ENCODE measurements at regions not wholly inside any gene's neighbourhood (a gene's known extent, or its start where the extent isn't known, plus 50 kb on each side); places are given as distances from the start of the nearest gene placed in this dataset.

GRCh38 chr12:127013197-127013596 lies 1253.8 kb upstream of the TMEM132C start:
- CTCF ChIA-PET, result no interaction called here
- POLR2A ChIA-PET, result no interaction called here
- DNase-seq, result no peak
- WGBS (ENCODE audit: insufficient coverage), result 94% methylated on average over 2 of the region's 4 CpGs
- no peaks in the 10 kb centered on the region for H3K4me1 ChIP-seq (ENCODE audit: control extremely low read depth in 1 of 4, control insufficient read depth in 4 of 4, insufficient read depth in 4 of 4, low read length in 3 of 4)
- H3K27me3 ChIP-seq (replicated peaks in 2 of 5; ENCODE audit: control insufficient read depth in 4 of 5, insufficient read depth in 5 of 5, low read length in 4 of 5), result peaks cover 0 to 2% (median 0%) of the 10 kb centered on the region in 5 experiments
- H3K9me3 ChIP-seq (ENCODE audit: control extremely low read depth in 1 of 5, control insufficient read depth in 4 of 5, insufficient read depth in 2 of 5, low read depth in 1 of 5, low read length in 4 of 5), result no peaks in the 10 kb centered on the region
- H3K4me3 ChIP-seq (ENCODE audit: control insufficient read depth in 1 of 7, extremely low read depth in 1 of 7, insufficient read depth in 4 of 7, low read depth in 2 of 7, low read length in 6 of 7), result no peak overlapping the region
- H3K36me3 ChIP-seq (ENCODE audit: control insufficient read depth in 4 of 4, insufficient read depth in 4 of 4, low read length in 3 of 4), result no peaks in the 10 kb centered on the region
- H3K27ac ChIP-seq (ENCODE audit: insufficient read depth in 1 of 2, low read depth in 1 of 2, low read length in 2 of 2, poor library complexity in 1 of 2, severe bottlenecking in 2 of 2), result no peak overlapping the region

- WGBS (ENCODE audit: insufficient coverage), result 0% methylated on average over 1 of the region's 1 CpG
- CTCF ChIA-PET, result no interaction called here
- Histone ChIP-seq H3K36me3 (ENCODE audit: control insufficient read depth in 4 of 4, insufficient read depth in 4 of 4, low read length in 3 of 4) (no peaks in the 10 kb centered on the region), H3K4me3 (ENCODE audit: control insufficient read depth in 1 of 7, extremely low read depth in 1 of 7, insufficient read depth in 4 of 7, low read depth in 2 of 7, low read length in 6 of 7) (no peak overlapping the region), H3K9me3 (ENCODE audit: control extremely low read depth in 1 of 5, control insufficient read depth in 4 of 5, insufficient read depth in 2 of 5, low read depth in 1 of 5, low read length in 4 of 5) (no peaks in the 10 kb centered on the region), H3K4me1 (ENCODE audit: control extremely low read depth in 1 of 4, control insufficient read depth in 4 of 4, insufficient read depth in 4 of 4, low read length in 3 of 4) (no peaks in the 10 kb centered on the region), H3K27ac (ENCODE audit: insufficient read depth in 1 of 2, low read depth in 1 of 2, low read length in 2 of 2, poor library complexity in 1 of 2, severe bottlenecking in 2 of 2) (no peak overlapping the region), H3K27me3 (replicated peaks in 2 of 5; ENCODE audit: control insufficient read depth in 4 of 5, insufficient read depth in 5 of 5, low read length in 4 of 5) (peaks cover 0 to 2% (median 0%) of the 10 kb centered on the region in 5 experiments)
- DNase-seq, result no peak
- POLR2A ChIA-PET, result no interaction called here
Measured at GRCh38 chr12:127014079-127014478, 1252.9 kb upstream of the TMEM132C start.

GRCh38 chr12:127024791-127025190 lies 1242.2 kb upstream of the TMEM132C start:
- POLR2A ChIA-PET, result no interaction called here

GRCh38 chr12:127025545-127025944 lies 1241.4 kb upstream of the TMEM132C start:
- no peaks in the 10 kb centered on the region for H3K9me3 ChIP-seq (ENCODE audit: control extremely low read depth in 1 of 5, control insufficient read depth in 4 of 5, insufficient read depth in 2 of 5, low read depth in 1 of 5, low read length in 4 of 5)
- no peak overlapping the region for H3K4me3 ChIP-seq (ENCODE audit: control insufficient read depth in 1 of 7, extremely low read depth in 1 of 7, insufficient read depth in 4 of 7, low read depth in 2 of 7, low read length in 6 of 7)
- no CpG with 5 or more reads among the region's 1 CpG for WGBS (ENCODE audit: insufficient coverage)
- no peak overlapping the region for H3K27ac ChIP-seq (ENCODE audit: insufficient read depth in 1 of 2, low read depth in 1 of 2, low read length in 2 of 2, poor library complexity in 1 of 2, severe bottlenecking in 2 of 2)
- POLR2A ChIA-PET, result no interaction called here
- CTCF ChIA-PET, result no interaction called here
- no peaks in the 10 kb centered on the region for H3K4me1 ChIP-seq (ENCODE audit: control extremely low read depth in 1 of 4, control insufficient read depth in 4 of 4, insufficient read depth in 4 of 4, low read length in 3 of 4)
- peaks cover 0 to 2% (median 0%) of the 10 kb centered on the region in 5 experiments for H3K27me3 ChIP-seq (replicated peaks in 2 of 5; ENCODE audit: control insufficient read depth in 4 of 5, insufficient read depth in 5 of 5, low read length in 4 of 5)
- no peaks in the 10 kb centered on the region for H3K36me3 ChIP-seq (ENCODE audit: control insufficient read depth in 4 of 4, insufficient read depth in 4 of 4, low read length in 3 of 4)
- no peak for DNase-seq

More at GRCh38 chr12:127024791-127025190, 1242.2 kb upstream of the TMEM132C start:
- WGBS (ENCODE audit: insufficient coverage), result 56% methylated on average over 1 of the region's 2 CpGs
- DNase-seq, result no peak
- CTCF ChIA-PET, result no interaction called here
- H3K9me3 ChIP-seq (ENCODE audit: control extremely low read depth in 1 of 5, control insufficient read depth in 4 of 5, insufficient read depth in 2 of 5, low read depth in 1 of 5, low read length in 4 of 5), result no peaks in the 10 kb centered on the region
- no peaks in the 10 kb centered on the region for H3K4me1 ChIP-seq (ENCODE audit: control extremely low read depth in 1 of 4, control insufficient read depth in 4 of 4, insufficient read depth in 4 of 4, low read length in 3 of 4)
- H3K27me3 ChIP-seq (replicated peaks in 2 of 5; ENCODE audit: control insufficient read depth in 4 of 5, insufficient read depth in 5 of 5, low read length in 4 of 5), result peaks cover 0 to 2% (median 0%) of the 10 kb centered on the region in 5 experiments
- no peaks in the 10 kb centered on the region for H3K36me3 ChIP-seq (ENCODE audit: control insufficient read depth in 4 of 4, insufficient read depth in 4 of 4, low read length in 3 of 4)
- H3K4me3 ChIP-seq (ENCODE audit: control insufficient read depth in 1 of 7, extremely low read depth in 1 of 7, insufficient read depth in 4 of 7, low read depth in 2 of 7, low read length in 6 of 7), result no peak overlapping the region
- no peak overlapping the region for H3K27ac ChIP-seq (ENCODE audit: insufficient read depth in 1 of 2, low read depth in 1 of 2, low read length in 2 of 2, poor library complexity in 1 of 2, severe bottlenecking in 2 of 2)

- ChIA-PET POLR2A (no interaction called here), CTCF (no interaction called here)
- no peaks in the 10 kb centered on the region for H3K36me3 ChIP-seq (ENCODE audit: control insufficient read depth in 4 of 4, insufficient read depth in 4 of 4, low read length in 3 of 4)
- H3K9me3 ChIP-seq (ENCODE audit: control extremely low read depth in 1 of 5, control insufficient read depth in 4 of 5, insufficient read depth in 2 of 5, low read depth in 1 of 5, low read length in 4 of 5), result no peaks in the 10 kb centered on the region
- WGBS (ENCODE audit: insufficient coverage), result 92% methylated on average over 4 of the region's 11 CpGs
- H3K27ac ChIP-seq (ENCODE audit: insufficient read depth in 1 of 2, low read depth in 1 of 2, low read length in 2 of 2, poor library complexity in 1 of 2, severe bottlenecking in 2 of 2), result no peak overlapping the region
- H3K4me3 ChIP-seq (ENCODE audit: control insufficient read depth in 1 of 7, extremely low read depth in 1 of 7, insufficient read depth in 4 of 7, low read depth in 2 of 7, low read length in 6 of 7), result no peak overlapping the region
- no peak for DNase-seq
- no peaks in the 10 kb centered on the region for H3K4me1 ChIP-seq (ENCODE audit: control extremely low read depth in 1 of 4, control insufficient read depth in 4 of 4, insufficient read depth in 4 of 4, low read length in 3 of 4)
- H3K27me3 ChIP-seq (replicated peaks in 2 of 5; ENCODE audit: control insufficient read depth in 4 of 5, insufficient read depth in 5 of 5, low read length in 4 of 5), result peaks cover 0 to 3% (median 0%) of the 10 kb centered on the region in 5 experiments
Measured at GRCh38 chr12:127035011-127035879, 1231.7 kb upstream of the TMEM132C start.

- Histone ChIP-seq H3K27ac (ENCODE audit: insufficient read depth in 1 of 2, low read depth in 1 of 2, low read length in 2 of 2, poor library complexity in 1 of 2, severe bottlenecking in 2 of 2) (no peak overlapping the region), H3K4me3 (ENCODE audit: control insufficient read depth in 1 of 7, extremely low read depth in 1 of 7, insufficient read depth in 4 of 7, low read depth in 2 of 7, low read length in 6 of 7) (no peak overlapping the region), H3K27me3 (replicated peaks in 2 of 5; ENCODE audit: control insufficient read depth in 4 of 5, insufficient read depth in 5 of 5, low read length in 4 of 5) (no peaks in the 10 kb centered on the region), H3K9me3 (ENCODE audit: control extremely low read depth in 1 of 5, control insufficient read depth in 4 of 5, insufficient read depth in 2 of 5, low read depth in 1 of 5, low read length in 4 of 5) (no peaks in the 10 kb centered on the region), H3K4me1 (ENCODE audit: control extremely low read depth in 1 of 4, control insufficient read depth in 4 of 4, insufficient read depth in 4 of 4, low read length in 3 of 4) (peaks cover 0 to 9% (median 0%) of the 10 kb centered on the region in 4 experiments), H3K36me3 (ENCODE audit: control insufficient read depth in 4 of 4, insufficient read depth in 4 of 4, low read length in 3 of 4) (no peaks in the 10 kb centered on the region)
- no peak for DNase-seq
- CTCF ChIA-PET, result no interaction called here
- WGBS (ENCODE audit: insufficient coverage), result no CpG with 5 or more reads among the region's 1 CpG
- POLR2A ChIA-PET, result no interaction called here
Measured at GRCh38 chr12:127038152-127038551, 1228.8 kb upstream of the TMEM132C start.

GRCh38 chr12:127038761-127039160 lies 1228.2 kb upstream of the TMEM132C start:
- no peak for DNase-seq
- no peak overlapping the region for H3K4me3 ChIP-seq (ENCODE audit: control insufficient read depth in 1 of 7, extremely low read depth in 1 of 7, insufficient read depth in 4 of 7, low read depth in 2 of 7, low read length in 6 of 7)
- no peaks in the 10 kb centered on the region for H3K9me3 ChIP-seq (ENCODE audit: control extremely low read depth in 1 of 5, control insufficient read depth in 4 of 5, insufficient read depth in 2 of 5, low read depth in 1 of 5, low read length in 4 of 5)
- H3K4me1 ChIP-seq (ENCODE audit: control extremely low read depth in 1 of 4, control insufficient read depth in 4 of 4, insufficient read depth in 4 of 4, low read length in 3 of 4), result peaks cover 0 to 9% (median 0%) of the 10 kb centered on the region in 4 experiments
- ChIA-PET POLR2A (no interaction called here), CTCF (no interaction called here)
- no peaks in the 10 kb centered on the region for H3K36me3 ChIP-seq (ENCODE audit: control insufficient read depth in 4 of 4, insufficient read depth in 4 of 4, low read length in 3 of 4)
- 86% methylated on average over 9 of the region's 10 CpGs for WGBS (ENCODE audit: insufficient coverage)
- no peak overlapping the region for H3K27ac ChIP-seq (ENCODE audit: insufficient read depth in 1 of 2, low read depth in 1 of 2, low read length in 2 of 2, poor library complexity in 1 of 2, severe bottlenecking in 2 of 2)
- no peaks in the 10 kb centered on the region for H3K27me3 ChIP-seq (replicated peaks in 2 of 5; ENCODE audit: control insufficient read depth in 4 of 5, insufficient read depth in 5 of 5, low read length in 4 of 5)

Measured in common myeloid progenitor, CD34-positive (primary cell).